ENCODE measurements at regions not wholly inside any gene's neighbourhood (a gene's known extent, or its start where the extent isn't known, plus 50 kb on each side); places are given as distances from the start of the nearest gene placed in this dataset.

- TF ChIP-seq EP300 (IDR thresholded peaks at IDR 0.05; ENCODE audit: borderline replicate concordance in 1 of 2, low read depth in 2 of 2, low read length in 2 of 2) (no peak), RAD21 (IDR thresholded peaks at IDR 0.05 in 1 of 2, conservative IDR thresholded peaks at IDR 0.05 in 1 of 2; ENCODE audit: low read depth in 2 of 2, low read length in 2 of 2) (no peak), CTCF (IDR thresholded peaks at IDR 0.05; ENCODE audit: control extremely low read depth in 1 of 3, insufficient read depth in 1 of 3, low read depth in 1 of 3, low read length in 3 of 3) (no peak)
These were observed 56.0 kb upstream of the PTH start for GRCh38 chr11:13551834-13552233.

Data from H1 (cell line).